SK-MEL-5 (cell line): ENCODE measurements at regions not wholly inside any gene's neighbourhood (a gene's known extent, or its start where the extent isn't known, plus 50 kb on each side); places are given as distances from the start of the nearest gene placed in this dataset.

Experiments
- DNase-seq: peaks from one replicate; pipeline ENCODE4 v3.0.0-alpha.2; 2016; ENCODE audit warnings: low read depth, low spot score
- in situ Hi-C: cut with HindIII; loops from 2 replicates; pipeline ENCODE4 v1.10.0; 2016; ENCODE audit warnings: low sequenced_read_pairs, high pct_unique_total_duplicates, low pct_unique_long_range_greater_than_20kb

GRCh38 chr9:10921671-10922070 lies 308.9 kb upstream of the PTPRD start:
- in situ Hi-C loops = no loop called here

GRCh38 chr9:10925896-10926295 lies 313.1 kb upstream of the PTPRD start:
- in situ Hi-C loops = no loop called here
- DNase-seq = no peak

More at GRCh38 chr9:10921671-10922070, 308.9 kb upstream of the PTPRD start:
- DNase-seq = no peak

- in situ Hi-C loops = no loop called here
- DNase-seq = no peak
Measured at GRCh38 chr9:10928372-10928771, 315.6 kb upstream of the PTPRD start.

GRCh38 chr9:10930081-10930480 lies 317.3 kb upstream of the PTPRD start:
- DNase-seq = no peak
- in situ Hi-C loops = no loop called here

- DNase-seq = no peak
- in situ Hi-C loops = no loop called here
Measured at GRCh38 chr9:10946676-10947410, 334.0 kb upstream of the PTPRD start.

GRCh38 chr9:10957878-10958277 lies 345.1 kb upstream of the PTPRD start:
- no peak for DNase-seq
- in situ Hi-C loops = no loop called here

- DNase-seq = no peak
- in situ Hi-C loops = no loop called here
Measured at GRCh38 chr9:10961883-10962282, 349.1 kb upstream of the PTPRD start.

- in situ Hi-C loops = no loop called here
- DNase-seq = no peak
Measured at GRCh38 chr9:10983251-10983650, 370.4 kb upstream of the PTPRD start.

- DNase-seq = no peak
- in situ Hi-C loops = no loop called here
Measured at GRCh38 chr9:10999646-11000045, 386.8 kb upstream of the PTPRD start.

- no peak for DNase-seq
- in situ Hi-C loops = no loop called here
Measured at GRCh38 chr9:11001546-11001945, 388.7 kb upstream of the PTPRD start.

GRCh38 chr9:11002705-11003104 lies 389.9 kb upstream of the PTPRD start:
- no peak for DNase-seq
- in situ Hi-C loops = no loop called here

- no peak for DNase-seq
- in situ Hi-C loops = no loop called here
Measured at GRCh38 chr9:11003836-11004235, 391.0 kb upstream of the PTPRD start.

GRCh38 chr9:11011696-11012095 lies 398.9 kb upstream of the PTPRD start:
- in situ Hi-C loops = no loop called here
- no peak for DNase-seq

- no peak for DNase-seq
- in situ Hi-C loops = no loop called here
Measured at GRCh38 chr9:11016081-11016480, 403.3 kb upstream of the PTPRD start.

GRCh38 chr9:11023201-11023600 lies 410.4 kb upstream of the PTPRD start:
- no peak for DNase-seq
- in situ Hi-C loops = no loop called here

- in situ Hi-C loops = no loop called here
Measured at GRCh38 chr9:11025775-11026174, 413.0 kb upstream of the PTPRD start.

GRCh38 chr9:11038366-11038765 lies 425.6 kb upstream of the PTPRD start:
- in situ Hi-C loops = no loop called here
- no peak for DNase-seq

More at GRCh38 chr9:11025775-11026174, 413.0 kb upstream of the PTPRD start:
- DNase-seq = no peak

GRCh38 chr9:11039006-11039405 lies 426.2 kb upstream of the PTPRD start:
- in situ Hi-C loops = no loop called here
- DNase-seq = no peak

GRCh38 chr9:11045589-11045988 lies 432.8 kb upstream of the PTPRD start:
- in situ Hi-C loops = no loop called here
- DNase-seq = no peak

- no peak for DNase-seq
- in situ Hi-C loops = no loop called here
Measured at GRCh38 chr9:11063263-11063662, 450.5 kb upstream of the PTPRD start.
